A549 (cell line): ENCODE measurements at regions not wholly inside any gene's neighbourhood (a gene's known extent, or its start where the extent isn't known, plus 50 kb on each side); places are given as distances from the start of the nearest gene placed in this dataset.

Source experiments
- ATAC-seq, 2 experiments: fragments of 200-7000 bp in 1 of 2; fragments of >200 bp in 1 of 2; cut with Nextera tagmentation in 1 of 2; cut with Tn5 transposase in 1 of 2; 3 replicates each; pipeline versions ENCODE4 v1.8.0 to v1.9.1; 2018 to 2020; ENCODE audit warnings: mild to moderate bottlenecking in 1 of 2, moderate library complexity in 1 of 2
- CTCF ChIA-PET: fragments of 300-600 bp; sonication (Branson Sonifier 250); formaldehyde crosslinking; extraction: SDS; loops from one replicate; lab custom pipeline; 2021; ENCODE audit warnings: antibody characterized with exemption, inconsistent platforms; lab: Yijun Ruan, JAX
- POLR2A ChIA-PET: fragments of 350-600 bp; formaldehyde crosslinking; extraction: SDS; loops from one replicate; lab custom pipeline; 2021; ENCODE audit warnings: antibody characterized with exemption, inconsistent platforms; lab: Yijun Ruan, JAX
- DNase-seq, 2 experiments: peaks; one replicate each; pipeline versions ENCODE4 v3.0.0 to v3.0.0-alpha.2; 2011 to 2016; ENCODE audit warnings: low read depth in 1 of 2, low spot score in 1 of 2
- FAIRE-seq: peaks from 2 replicates; lab custom pipeline; 2011; peaks lifted over from hg19 to GRCh38; lab: Jason Lieb, UNC
- H3K27ac ChIP-seq, 2 experiments: fragments of >200 bp; sonication (Bioruptor Twin); formaldehyde crosslinking; 3 replicates each; pipeline ENCODE4 v1.5.1; 2016 to 2017
- H3K4me1 ChIP-seq: fragments of >200 bp; sonication (Bioruptor Twin); formaldehyde crosslinking; 3 replicates; pipeline ENCODE4 v1.6.1; 2016
- H3K4me2 ChIP-seq: fragments of >200 bp; sonication (Bioruptor Twin); formaldehyde crosslinking; 3 replicates; pipeline ENCODE4 v1.6.1; 2016
- H3K4me3 ChIP-seq: fragments of >200 bp; sonication (Bioruptor Twin); formaldehyde crosslinking; 3 replicates; pipeline ENCODE4 v1.5.1; 2016
- H3K9me3 ChIP-seq: fragments of >200 bp; sonication (Bioruptor Twin); formaldehyde crosslinking; 3 replicates; pipeline ENCODE4 v1.6.1; 2016
- CBX8 ChIP-seq: fragments of 200-600 bp; sonication (generic); IDR thresholded peaks from 2 replicates; pipeline ENCODE4 v1.6.1; 2016
- CEBPB ChIP-seq, 2 experiments: fragments of >200 bp in 1 of 2; sonication (Bioruptor Twin) in 1 of 2; formaldehyde crosslinking in 1 of 2; IDR thresholded peaks; 2 replicates each; pipeline ENCODE4 v1.6.1; 2012 to 2016
- CHD2 ChIP-seq: fragments of 150-350 bp; IDR thresholded peaks from 2 replicates; pipeline ENCODE4 v1.6.1; 2014; ENCODE audit warnings: low read length; ENCODE audit not compliant: partially characterized antibody
- CTCF ChIP-seq: fragments of >200 bp; sonication (Bioruptor Twin); formaldehyde crosslinking; IDR thresholded peaks from 3 replicates; pipeline ENCODE4 v1.5.1; 2016
- E2F6 ChIP-seq: IDR thresholded peaks from 2 replicates; pipeline ENCODE4 v1.6.1; 2012; ENCODE audit warnings: low read depth, borderline replicate concordance
- EHF ChIP-seq: fragments of 250-450 bp; sonication (Bioruptor Pico); IDR thresholded peaks from 2 replicates; pipeline ENCODE4 v1.5.0; 2020; ENCODE audit warnings: mild to moderate bottlenecking
- EHMT2 ChIP-seq: fragments of 200-600 bp; sonication (generic); IDR thresholded peaks from 2 replicates; pipeline ENCODE4 v1.6.1; 2016; ENCODE audit warnings: antibody characterized with exemption, low read depth, mild to moderate bottlenecking, moderate library complexity
- ESRRA ChIP-seq: fragments of 150-350 bp; IDR thresholded peaks from 2 replicates; pipeline ENCODE4 v1.6.1; 2014; ENCODE audit warnings: mild to moderate bottlenecking, low read length, borderline replicate concordance
- FOSL2 ChIP-seq, 2 experiments: fragments of 450-650 bp in 1 of 2; fragments of >200 bp in 1 of 2; sonication (Bioruptor Twin) in 1 of 2; formaldehyde crosslinking; IDR thresholded peaks; 2 replicates each; pipeline versions ENCODE4 v1.5.0 to v1.6.1; 2016 to 2020; ENCODE audit warnings: mild to moderate bottlenecking in 1 of 2, moderate library complexity in 1 of 2
- FOXS1 ChIP-seq: fragments of 250-450 bp; sonication (Bioruptor Pico); IDR thresholded peaks from 2 replicates; pipeline ENCODE4 v1.5.0; 2020; ENCODE audit warnings: mild to moderate bottlenecking, moderate library complexity
- HEYL ChIP-seq: fragments of 250-450 bp; sonication (Bioruptor Pico); IDR thresholded peaks from 2 replicates; pipeline ENCODE4 v1.8.0; 2021; ENCODE audit warnings: mild to moderate bottlenecking, moderate library complexity
- HOXA7 ChIP-seq: fragments of 250-450 bp; sonication (Bioruptor Pico); IDR thresholded peaks from 2 replicates; pipeline ENCODE4 v1.5.0; 2020; ENCODE audit warnings: mild to moderate bottlenecking, moderate library complexity
- HOXB5 ChIP-seq: fragments of 250-450 bp; sonication (Bioruptor Pico); IDR thresholded peaks from 2 replicates; pipeline ENCODE4 v1.5.0; 2020; ENCODE audit warnings: mild to moderate bottlenecking, moderate library complexity
- JUNB ChIP-seq: fragments of >200 bp; sonication (Bioruptor Twin); formaldehyde crosslinking; IDR thresholded peaks from 2 replicates; pipeline ENCODE4 v1.6.1; 2016
- KDM1A ChIP-seq: fragments of 200-600 bp; sonication (generic); IDR thresholded peaks from 2 replicates; pipeline ENCODE4 v1.6.1; 2016; ENCODE audit warnings: low read depth, mild to moderate bottlenecking
- MAZ ChIP-seq: fragments of 150-350 bp; IDR thresholded peaks from 2 replicates; pipeline ENCODE4 v1.6.1; 2014; ENCODE audit warnings: antibody characterized with exemption, low read depth, low read length, borderline replicate concordance
- MYC ChIP-seq: IDR thresholded peaks from 2 replicates; pipeline ENCODE4 v1.6.1; 2012; ENCODE audit warnings: mild to moderate bottlenecking, inconsistent platforms, low read length, improper control_type of control experiment, borderline replicate concordance
- NR3C1 ChIP-seq: fragments of >200 bp; sonication (Bioruptor Twin); formaldehyde crosslinking; IDR thresholded peaks from 3 replicates; pipeline ENCODE4 v1.6.1; 2017
- RAD21 ChIP-seq, 2 experiments: fragments of >200 bp in 1 of 2; sonication (Bioruptor Twin) in 1 of 2; formaldehyde crosslinking in 1 of 2; IDR thresholded peaks in 1 of 2; conservative IDR thresholded peaks in 1 of 2; 2 replicates in 1 of 2; 3 replicates in 1 of 2; pipeline ENCODE4 v1.6.1; 2012 to 2018; ENCODE audit warnings: inconsistent platforms in 1 of 2
- REST ChIP-seq: fragments of 200-600 bp; sonication (generic); IDR thresholded peaks from 2 replicates; pipeline ENCODE4 v1.6.1; 2016; ENCODE audit warnings: antibody characterized with exemption, mild to moderate bottlenecking, moderate library complexity
- RNF2 ChIP-seq: fragments of 200-600 bp; sonication (generic); IDR thresholded peaks from 2 replicates; pipeline ENCODE4 v1.6.1; 2016; ENCODE audit warnings: low read depth, mild to moderate bottlenecking, antibody characterized with exemption, moderate library complexity, borderline replicate concordance
- SREBF2 ChIP-seq: fragments of 450-650 bp; IDR thresholded peaks from 2 replicates; pipeline ENCODE4 v1.6.1; 2014; ENCODE audit warnings: mild to moderate bottlenecking, moderate library complexity
- TP53 ChIP-seq: fragments of 250-450 bp; sonication (Bioruptor Pico); IDR thresholded peaks from 2 replicates; pipeline ENCODE4 v1.5.0; 2021; ENCODE audit warnings: mild to moderate bottlenecking, moderate library complexity
- ZC3H11A ChIP-seq: fragments of 450-650 bp; IDR thresholded peaks from 2 replicates; pipeline ENCODE4 v1.6.1; 2014; ENCODE audit warnings: antibody characterized with exemption, mild to moderate bottlenecking
- ZFP36 ChIP-seq: fragments of 450-650 bp; IDR thresholded peaks from 2 replicates; pipeline ENCODE4 v1.6.1; 2014; ENCODE audit warnings: borderline replicate concordance; ENCODE audit not compliant: partially characterized antibody
- ZNF302 ChIP-seq: fragments of 250-450 bp; sonication (Bioruptor Pico); IDR thresholded peaks from 2 replicates; pipeline ENCODE4 v1.9.0; 2021; ENCODE audit warnings: inconsistent platforms, mild to moderate bottlenecking, moderate library complexity
- ZSCAN20 ChIP-seq: fragments of 250-450 bp; sonication (Bioruptor Pico); IDR thresholded peaks from 2 replicates; pipeline ENCODE4 v1.8.0; 2022; ENCODE audit warnings: mild to moderate bottlenecking, moderate library complexity
- WGBS: methylation state at CpG from one replicate; pipeline ENCODE4 v1.1.6; 2017; ENCODE audit errors: missing lambda C conversion rate; 5-methylcytosine and 5-hydroxymethylcytosine counted together
- TF ChIP-seq, protein P1 (sequence below): IDR thresholded peaks from 2 replicates; pipeline ENCODE4 v1.6.1; 2012
- TF ChIP-seq, protein P2 (sequence below): fragments of 150-350 bp; IDR thresholded peaks from 2 replicates; pipeline ENCODE4 v1.6.1; 2014; ENCODE audit warnings: low read depth, mild to moderate bottlenecking, low read length

- H3K4me2 ChIP-seq: no peak overlapping the region
- 2% methylated on average over 2 of the region's 2 CpGs for WGBS
- ChIA-PET CTCF (interaction anchor here (1.6 kb wide), 1 partner anchor 34 kb away, joined by 4 read pairs; no protein-coding TSS in a partner anchor), POLR2A (no interaction called here)
- DNase-seq: no peak
- H3K27ac ChIP-seq: no peak overlapping the region
- no peak overlapping the region for H3K4me3 ChIP-seq
- no peak for ATAC-seq
- TF ChIP-seq CTCF (no peak), RAD21 (conservative IDR thresholded peaks at IDR 0.05 in 1 of 2, IDR thresholded peaks at IDR 0.05 in 1 of 2) (no peak), HOXA7 (CRISPR knock-in tag) (no peak), ESRRA (no peak), HOXB5 (no peak), FOSL2 (IDR thresholded peaks at IDR 0.05) (no peak), FOSL2 (CRISPR knock-in tag; IDR thresholded peaks at IDR 0.05) (no peak), CEBPB (IDR thresholded peaks at IDR 0.05) (no peak), CBX8 (no peak), E2F6 (no peak), REST (no peak), RNF2 (no peak), ZSCAN20 (CRISPR knock-in tag) (no peak)
- TF ChIP-seq, protein P1, sequence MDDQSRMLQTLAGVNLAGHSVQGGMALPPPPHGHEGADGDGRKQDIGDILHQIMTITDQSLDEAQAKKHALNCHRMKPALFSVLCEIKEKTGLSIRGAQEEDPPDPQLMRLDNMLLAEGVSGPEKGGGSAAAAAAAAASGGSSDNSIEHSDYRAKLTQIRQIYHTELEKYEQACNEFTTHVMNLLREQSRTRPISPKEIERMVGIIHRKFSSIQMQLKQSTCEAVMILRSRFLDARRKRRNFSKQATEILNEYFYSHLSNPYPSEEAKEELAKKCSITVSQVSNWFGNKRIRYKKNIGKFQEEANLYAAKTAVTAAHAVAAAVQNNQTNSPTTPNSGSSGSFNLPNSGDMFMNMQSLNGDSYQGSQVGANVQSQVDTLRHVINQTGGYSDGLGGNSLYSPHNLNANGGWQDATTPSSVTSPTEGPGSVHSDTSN: no peak
- TF ChIP-seq, protein P2, sequence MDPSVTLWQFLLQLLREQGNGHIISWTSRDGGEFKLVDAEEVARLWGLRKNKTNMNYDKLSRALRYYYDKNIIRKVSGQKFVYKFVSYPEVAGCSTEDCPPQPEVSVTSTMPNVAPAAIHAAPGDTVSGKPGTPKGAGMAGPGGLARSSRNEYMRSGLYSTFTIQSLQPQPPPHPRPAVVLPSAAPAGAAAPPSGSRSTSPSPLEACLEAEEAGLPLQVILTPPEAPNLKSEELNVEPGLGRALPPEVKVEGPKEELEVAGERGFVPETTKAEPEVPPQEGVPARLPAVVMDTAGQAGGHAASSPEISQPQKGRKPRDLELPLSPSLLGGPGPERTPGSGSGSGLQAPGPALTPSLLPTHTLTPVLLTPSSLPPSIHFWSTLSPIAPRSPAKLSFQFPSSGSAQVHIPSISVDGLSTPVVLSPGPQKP: no peak
- no peak for FAIRE-seq
- no peaks in the 10 kb centered on the region for H3K4me1 ChIP-seq
- peaks cover 3% of the 10 kb centered on the region; the same call in 1 of the 3 replicates for H3K9me3 ChIP-seq
Observed at GRCh38 chr16:9682320-9682719, 499.9 kb downstream of the GRIN2A start.

GRCh38 chr16:9683677-9684076 lies 498.6 kb downstream of the GRIN2A start:
- POLR2A ChIA-PET: no interaction called here
- no peak overlapping the region for H3K4me2 ChIP-seq
- no peak for DNase-seq
- FAIRE-seq: no peak
- TF ChIP-seq EHF (CRISPR knock-in tag) (no peak), JUNB (no peak), SREBF2 (no peak), CHD2 (no peak), KDM1A (no peak), FOSL2 (IDR thresholded peaks at IDR 0.05) (no peak), FOSL2 (CRISPR knock-in tag; IDR thresholded peaks at IDR 0.05) (no peak), FOXS1 (CRISPR knock-in tag) (no peak), ZFP36 (no peak), RNF2 (no peak), EHMT2 (no peak), NR3C1 (no peak), MYC (no peak), ZNF302 (CRISPR knock-in tag) (no peak), HEYL (CRISPR knock-in tag) (no peak), ZC3H11A (no peak), TP53 (CRISPR knock-in tag) (no peak), RAD21 (conservative IDR thresholded peaks at IDR 0.05 in 1 of 2, IDR thresholded peaks at IDR 0.05 in 1 of 2) (no peak), MAZ (no peak)
- TF ChIP-seq, protein P1: no peak
- TF ChIP-seq, all 56 proteins: peak for 0
- ATAC-seq: no peak
- H3K9me3 ChIP-seq: peaks cover 3% of the 10 kb centered on the region; the same call in 1 of the 3 replicates
- H3K4me1 ChIP-seq: no peaks in the 10 kb centered on the region
- CTCF ChIA-PET: no interaction called here
- H3K4me3 ChIP-seq: no peak overlapping the region
- no peak overlapping the region for H3K27ac ChIP-seq
